ENCODE measurements at regions not wholly inside any gene's neighbourhood (a gene's known extent, or its start where the extent isn't known, plus 50 kb on each side); places are given as distances from the start of the nearest gene placed in this dataset.

- TF ChIP-seq CTCF (IDR thresholded peaks at IDR 0.05) (no peak), POLR2AphosphoS5 (IDR thresholded peaks at IDR 0.05) (no peak), POLR2A (IDR thresholded peaks at IDR 0.05) (no peak)
Measured at GRCh38 chr14:54048736-54049135, 92.1 kb upstream of the BMP4 start.
